ENCODE measurements at regions not wholly inside any gene's neighbourhood (a gene's known extent, or its start where the extent isn't known, plus 50 kb on each side); places are given as distances from the start of the nearest gene placed in this dataset.

DNA sequence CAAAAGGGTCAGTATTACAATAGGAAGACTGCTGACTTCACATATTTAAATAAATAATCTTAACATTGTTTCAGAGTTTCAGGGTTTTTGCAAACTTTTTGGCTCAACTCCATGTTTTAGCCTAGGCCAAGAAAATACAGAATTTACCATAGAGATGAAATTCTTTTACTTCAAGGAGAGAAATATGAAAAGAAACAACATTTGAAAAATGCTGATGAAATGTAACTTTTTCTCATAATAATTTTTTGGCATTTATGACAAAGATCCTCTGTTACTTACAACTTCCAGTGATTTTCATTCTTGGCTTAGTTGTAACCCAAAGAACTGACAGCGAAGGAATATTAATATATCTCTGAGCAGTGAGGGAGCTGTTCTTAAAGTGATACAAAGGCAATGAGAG is 316.1 kb upstream of the EMCN start:
- no peak overlapping the region for H3K9ac ChIP-seq (ENCODE audit: insufficient read depth in 1 of 2, low read length in 2 of 2)
- H3K9me3 ChIP-seq (ENCODE audit: control insufficient read depth in 4 of 4, insufficient read depth in 3 of 4, low read length in 3 of 4) = no peaks in the 10 kb centered on the region
- WGBS, 2 donors = 86 to 94% methylated on average over 1 of the region's 1 CpG
- H3K4me1 ChIP-seq (ENCODE audit: control insufficient read depth in 5 of 5, insufficient read depth in 5 of 5, low read length in 5 of 5) = peaks cover 0 to 8% (median 0%) of the 10 kb centered on the region in 5 donors
- no peaks in the 10 kb centered on the region for H3K36me3 ChIP-seq (ENCODE audit: control insufficient read depth in 4 of 4, insufficient read depth in 4 of 4, low read length in 4 of 4)
- DNase-seq (peak in 2 of 3 donors; percentile 10 to 39), ATAC-seq (ENCODE audit: insufficient read depth, low FRiP score) (no peak)
- no peak overlapping the region for H3K4me3 ChIP-seq
- no peaks in the 10 kb centered on the region for H3K27me3 ChIP-seq (ENCODE audit: control insufficient read depth in 3 of 3, insufficient read depth in 3 of 3, low read length in 2 of 3)
- H3K27ac ChIP-seq (ENCODE audit: low read depth in 1 of 2, low read length in 1 of 2) = no peak overlapping the region
- TF ChIP-seq, protein P1, sequence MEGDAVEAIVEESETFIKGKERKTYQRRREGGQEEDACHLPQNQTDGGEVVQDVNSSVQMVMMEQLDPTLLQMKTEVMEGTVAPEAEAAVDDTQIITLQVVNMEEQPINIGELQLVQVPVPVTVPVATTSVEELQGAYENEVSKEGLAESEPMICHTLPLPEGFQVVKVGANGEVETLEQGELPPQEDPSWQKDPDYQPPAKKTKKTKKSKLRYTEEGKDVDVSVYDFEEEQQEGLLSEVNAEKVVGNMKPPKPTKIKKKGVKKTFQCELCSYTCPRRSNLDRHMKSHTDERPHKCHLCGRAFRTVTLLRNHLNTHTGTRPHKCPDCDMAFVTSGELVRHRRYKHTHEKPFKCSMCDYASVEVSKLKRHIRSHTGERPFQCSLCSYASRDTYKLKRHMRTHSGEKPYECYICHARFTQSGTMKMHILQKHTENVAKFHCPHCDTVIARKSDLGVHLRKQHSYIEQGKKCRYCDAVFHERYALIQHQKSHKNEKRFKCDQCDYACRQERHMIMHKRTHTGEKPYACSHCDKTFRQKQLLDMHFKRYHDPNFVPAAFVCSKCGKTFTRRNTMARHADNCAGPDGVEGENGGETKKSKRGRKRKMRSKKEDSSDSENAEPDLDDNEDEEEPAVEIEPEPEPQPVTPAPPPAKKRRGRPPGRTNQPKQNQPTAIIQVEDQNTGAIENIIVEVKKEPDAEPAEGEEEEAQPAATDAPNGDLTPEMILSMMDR (IDR thresholded peaks at IDR 0.05; ENCODE audit: control extremely low read depth, extremely low read depth) = no peak

DNA sequence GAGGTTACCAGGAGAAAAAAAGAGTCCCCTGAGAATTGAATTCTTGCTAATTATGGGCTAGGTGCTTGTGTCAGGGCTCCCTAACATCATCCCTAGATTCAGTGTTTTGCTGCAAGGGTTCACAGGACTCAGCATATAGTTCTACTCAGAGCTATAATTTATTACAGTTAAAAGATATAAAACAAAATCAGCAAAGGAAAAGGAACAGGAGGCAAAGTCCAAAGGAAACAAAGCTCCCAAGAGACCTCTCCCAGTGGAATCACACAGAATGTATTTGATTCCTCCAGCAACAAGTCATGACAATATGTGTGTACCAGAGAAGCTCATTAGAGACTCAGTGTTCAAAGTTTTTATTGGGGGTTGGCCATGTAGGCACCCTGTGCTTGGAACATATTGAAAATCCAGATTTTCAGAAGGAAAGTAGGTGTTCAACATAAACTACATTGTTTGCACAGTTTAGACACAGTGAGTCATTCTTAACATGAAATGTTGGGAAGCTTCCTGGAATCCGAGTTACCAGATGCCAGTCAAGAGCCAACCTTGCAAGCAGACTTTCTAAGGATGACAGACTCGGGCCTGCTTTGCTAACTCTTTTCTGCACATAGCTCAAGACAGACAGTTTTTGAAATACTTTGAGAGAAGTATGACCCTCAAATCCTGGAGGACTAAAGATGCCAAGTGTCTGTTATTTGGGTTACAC is 311.3 kb upstream of the EMCN start:
- DNase-seq (no peak), ATAC-seq (ENCODE audit: insufficient read depth, low FRiP score) (no peak)
- H3K36me3 ChIP-seq (ENCODE audit: control insufficient read depth in 4 of 4, insufficient read depth in 4 of 4, low read length in 4 of 4) = no peaks in the 10 kb centered on the region
- TF ChIP-seq, protein P1 (IDR thresholded peaks at IDR 0.05; ENCODE audit: control extremely low read depth, extremely low read depth) = no peak
- H3K9me3 ChIP-seq (ENCODE audit: control insufficient read depth in 4 of 4, insufficient read depth in 3 of 4, low read length in 3 of 4) = no peaks in the 10 kb centered on the region
- peaks cover 0 to 3% (median 0%) of the 10 kb centered on the region in 5 donors for H3K4me1 ChIP-seq (ENCODE audit: control insufficient read depth in 5 of 5, insufficient read depth in 5 of 5, low read length in 5 of 5)
- H3K9ac ChIP-seq (ENCODE audit: insufficient read depth in 1 of 2, low read length in 2 of 2) = no peak overlapping the region
- H3K27me3 ChIP-seq (ENCODE audit: control insufficient read depth in 3 of 3, insufficient read depth in 3 of 3, low read length in 2 of 3) = no peaks in the 10 kb centered on the region
- WGBS, 2 donors = 44 to 73% methylated on average over 2 of the region's 2 CpGs
- no peak overlapping the region for H3K27ac ChIP-seq (ENCODE audit: low read depth in 1 of 2, low read length in 1 of 2)
- H3K4me3 ChIP-seq = no peak overlapping the region

DNA sequence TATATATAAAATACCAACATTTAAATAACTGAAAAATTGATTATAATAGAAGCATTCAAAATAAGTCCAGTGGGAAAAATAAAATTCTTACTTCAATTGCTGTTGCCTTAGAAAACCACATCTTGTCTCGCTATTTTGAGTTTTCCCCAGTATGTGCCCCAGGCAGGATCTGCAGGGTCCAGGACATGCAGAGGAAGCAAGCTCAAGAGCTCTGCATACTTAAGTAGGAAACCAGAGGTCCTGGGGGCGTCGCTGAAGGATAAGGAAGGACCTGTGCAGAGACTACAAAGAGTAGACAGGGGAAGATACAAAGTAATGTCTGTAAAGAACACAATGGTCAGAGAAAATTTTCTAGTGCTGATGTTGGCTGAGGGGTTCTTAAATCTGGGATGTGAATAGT is 310.5 kb upstream of the EMCN start:
- Histone ChIP-seq H3K9ac (ENCODE audit: insufficient read depth in 1 of 2, low read length in 2 of 2) (no peak overlapping the region), H3K9me3 (ENCODE audit: control insufficient read depth in 4 of 4, insufficient read depth in 3 of 4, low read length in 3 of 4) (no peaks in the 10 kb centered on the region), H3K36me3 (ENCODE audit: control insufficient read depth in 4 of 4, insufficient read depth in 4 of 4, low read length in 4 of 4) (no peaks in the 10 kb centered on the region), H3K4me1 (ENCODE audit: control insufficient read depth in 5 of 5, insufficient read depth in 5 of 5, low read length in 5 of 5) (peaks cover 0 to 1% (median 0%) of the 10 kb centered on the region in 5 donors), H3K4me3 (no peak overlapping the region), H3K27ac (ENCODE audit: low read depth in 1 of 2, low read length in 1 of 2) (no peak overlapping the region), H3K27me3 (ENCODE audit: control insufficient read depth in 3 of 3, insufficient read depth in 3 of 3, low read length in 2 of 3) (no peaks in the 10 kb centered on the region)
- ATAC-seq (ENCODE audit: insufficient read depth, low FRiP score) (no peak), DNase-seq (no peak)
- TF ChIP-seq, protein P1 (IDR thresholded peaks at IDR 0.05; ENCODE audit: control extremely low read depth, extremely low read depth) = no peak
- WGBS, 2 donors = 57 to 66% methylated on average over 3 of the region's 3 CpGs

DNA sequence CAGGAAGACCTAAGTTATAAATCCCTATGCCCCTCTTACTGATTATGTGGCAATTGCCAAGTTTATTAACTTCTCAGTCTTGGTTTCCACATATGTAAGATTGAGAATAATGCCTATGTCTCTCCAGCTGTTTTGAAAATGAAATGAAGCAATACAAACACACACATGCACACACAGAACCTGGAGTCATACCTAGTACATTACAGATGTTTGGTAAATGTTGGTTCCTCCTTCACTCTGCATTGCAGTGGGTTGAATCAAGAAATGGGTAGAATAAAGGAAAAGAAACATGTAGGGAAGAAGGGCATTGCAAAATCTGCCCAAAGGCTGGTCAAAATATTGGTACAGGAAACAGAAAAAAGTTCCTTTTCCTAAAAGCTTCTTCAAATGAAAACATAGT is 309.9 kb upstream of the EMCN start:
- TF ChIP-seq, protein P1 (IDR thresholded peaks at IDR 0.05; ENCODE audit: control extremely low read depth, extremely low read depth) = no peak
- H3K27ac ChIP-seq (ENCODE audit: low read depth in 1 of 2, low read length in 1 of 2) = no peak overlapping the region
- no peaks in the 10 kb centered on the region for H3K27me3 ChIP-seq (ENCODE audit: control insufficient read depth in 3 of 3, insufficient read depth in 3 of 3, low read length in 2 of 3)
- H3K4me1 ChIP-seq (ENCODE audit: control insufficient read depth in 5 of 5, insufficient read depth in 5 of 5, low read length in 5 of 5) = peaks cover 0 to 1% (median 0%) of the 10 kb centered on the region in 5 donors
- no peaks in the 10 kb centered on the region for H3K36me3 ChIP-seq (ENCODE audit: control insufficient read depth in 4 of 4, insufficient read depth in 4 of 4, low read length in 4 of 4)
- H3K9ac ChIP-seq (ENCODE audit: insufficient read depth in 1 of 2, low read length in 2 of 2) = no peak overlapping the region
- ATAC-seq (ENCODE audit: insufficient read depth, low FRiP score) (no peak), DNase-seq (no peak)
- no peak overlapping the region for H3K4me3 ChIP-seq
- H3K9me3 ChIP-seq (ENCODE audit: control insufficient read depth in 4 of 4, insufficient read depth in 3 of 4, low read length in 3 of 4) = no peaks in the 10 kb centered on the region

All from lung (tissue), 11 donors.